Medulla oblongata (tissue), 1 donor: ENCODE measurements at regions not wholly inside any gene's neighbourhood (a gene's known extent, or its start where the extent isn't known, plus 50 kb on each side); places are given as distances from the start of the nearest gene placed in this dataset.
A peak's percentile ranks its signal among the peaks of the same experiment; 100 is the strongest.
"Not testable (repeated sequence)": the region's sequence is repeated elsewhere in the genome, so short reads cannot be mapped to it uniquely, and the experiment has no call there.

Experiments
- DNase-seq: peaks from one replicate; pipeline ENCODE4 v3.0.0-alpha.2; 2015; ENCODE audit errors: extremely low spot score

GRCh38 chrX:5305452-5305851, 923.2 kb downstream of the NLGN4X start:
- no peak for DNase-seq

DNA sequence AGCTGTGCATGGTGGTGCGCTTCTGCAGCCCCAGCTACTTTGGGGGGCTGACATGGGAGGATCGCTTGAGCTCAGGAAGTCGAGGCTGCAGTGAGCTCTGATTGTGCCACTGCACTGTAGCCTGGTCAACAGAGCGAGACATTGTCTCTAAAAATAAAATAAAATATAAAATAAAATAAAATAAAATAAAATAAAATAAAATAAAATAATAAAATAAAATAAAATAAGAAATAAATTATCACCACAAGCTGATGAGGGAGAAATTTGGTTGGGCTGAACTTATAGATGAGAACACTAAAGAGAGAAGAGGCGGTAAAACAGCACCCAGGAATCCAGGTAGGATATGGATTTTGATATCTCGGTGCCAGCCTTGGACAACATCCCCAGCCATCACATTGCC, 933.7 kb downstream of the NLGN4X start:
- no peak for DNase-seq

DNA sequence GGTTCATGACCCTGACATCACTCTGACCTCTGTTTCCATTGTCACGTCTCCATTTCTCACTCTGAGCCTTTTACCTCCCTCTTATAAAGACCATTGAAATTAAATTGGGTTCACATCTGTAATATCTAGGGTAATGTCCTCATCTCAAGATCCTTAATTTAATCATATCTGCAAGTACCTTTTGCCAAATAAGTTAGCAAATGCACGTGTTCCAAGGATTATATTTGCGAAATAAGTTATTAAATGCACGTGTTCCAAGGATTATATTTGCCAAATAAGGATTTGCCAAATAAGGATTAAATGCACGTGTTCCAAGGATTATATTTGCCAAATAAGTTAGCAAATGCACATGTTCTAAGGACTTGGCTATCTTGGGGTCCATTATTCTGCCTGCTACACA, 938.0 kb downstream of the NLGN4X start:
- DNase-seq: no peak

- not testable (repeated sequence) for DNase-seq
Observed at GRCh38 chrX:5289949-5290348, 938.7 kb downstream of the NLGN4X start.

GRCh38 chrX:5278908-5279307, 949.8 kb downstream of the NLGN4X start:
- no peak for DNase-seq

DNA sequence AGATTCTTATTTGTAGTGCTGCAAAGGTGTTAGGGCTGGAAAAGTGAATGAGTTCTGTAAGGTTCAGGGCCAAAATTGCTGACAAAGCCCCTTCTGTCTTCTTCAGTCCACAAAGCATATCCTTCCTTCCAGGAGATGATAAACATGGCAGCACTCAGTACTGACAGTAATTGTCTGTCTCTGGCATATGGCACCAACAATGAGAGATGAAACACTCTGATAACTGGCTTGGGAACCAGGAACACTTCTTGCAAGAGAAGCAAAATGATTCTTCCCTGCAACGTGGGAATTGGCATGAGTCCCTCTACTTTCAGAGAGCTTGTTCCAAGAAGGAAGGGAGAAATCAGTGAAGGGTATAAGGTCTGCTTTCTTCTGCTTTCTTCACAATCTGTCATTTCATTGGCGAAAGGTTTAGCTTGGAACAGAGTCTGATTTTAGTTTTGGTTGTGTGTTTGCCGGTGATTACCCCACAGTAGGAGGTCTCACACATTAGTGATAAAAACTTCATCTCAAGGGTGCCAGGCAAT, 963.3 kb downstream of the NLGN4X start:
- DNase-seq: no peak

- DNase-seq: no peak
Observed at GRCh38 chrX:5250106-5250505, 978.6 kb downstream of the NLGN4X start.

- DNase-seq: no peak
Observed at GRCh38 chrX:5242091-5242790, 986.4 kb downstream of the NLGN4X start.

DNA sequence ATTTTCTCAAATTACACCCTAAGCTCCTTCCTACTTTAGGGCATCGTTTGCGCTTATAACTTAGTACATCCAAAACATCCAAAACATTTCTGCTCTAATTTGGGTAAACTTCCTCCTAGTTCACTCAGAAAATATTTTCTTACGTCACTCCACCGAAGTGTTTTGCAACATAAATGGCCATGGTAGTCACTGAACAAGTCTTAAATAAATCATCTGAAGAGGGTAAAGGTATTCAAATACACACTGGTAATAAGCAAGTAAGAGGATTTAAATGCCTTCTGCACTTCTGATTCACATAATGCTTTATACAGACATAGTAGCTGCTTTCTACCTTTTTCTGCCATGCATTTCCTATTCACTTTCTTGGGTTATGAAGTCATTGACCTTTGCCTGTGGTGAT, 991.9 kb downstream of the NLGN4X start:
- DNase-seq: no peak

DNA sequence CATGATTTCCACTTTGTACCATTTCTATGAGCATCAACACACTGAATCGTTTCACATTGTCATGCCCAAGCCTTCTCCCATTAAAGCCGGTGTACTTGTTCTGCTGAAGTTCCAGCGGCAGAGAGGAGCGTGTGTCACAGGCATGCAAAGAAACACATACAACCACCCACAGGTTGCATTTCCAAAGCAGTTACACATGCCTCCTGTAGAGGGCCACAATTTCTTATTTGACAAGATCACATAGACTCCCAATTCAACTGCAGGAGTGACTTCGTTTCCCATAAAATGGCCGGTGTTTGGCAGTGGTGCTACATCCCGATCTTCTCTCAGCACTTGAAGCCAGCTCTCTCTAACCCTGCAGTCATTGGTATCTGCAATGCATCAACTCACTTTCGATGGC, 992.6 kb downstream of the NLGN4X start:
- DNase-seq: no peak

DNA sequence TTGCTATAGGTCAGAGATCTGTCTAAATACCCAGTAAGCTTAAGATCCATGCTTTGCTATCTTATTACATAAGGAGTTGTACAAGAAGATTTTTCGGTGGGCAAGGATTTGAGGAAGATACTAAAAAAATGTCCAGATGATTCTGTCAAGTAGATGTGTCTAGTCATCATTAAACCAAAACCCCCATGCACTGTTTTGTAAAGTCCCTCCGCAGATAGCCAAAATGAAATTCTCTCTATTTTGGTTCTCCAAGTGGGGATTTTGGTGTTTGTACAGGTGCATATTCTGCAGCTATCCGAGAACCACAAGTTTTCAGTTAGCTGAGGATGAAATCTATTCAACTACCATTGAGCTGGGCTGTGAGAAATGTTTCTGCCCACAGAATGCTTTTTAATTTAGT, 994.8 kb downstream of the NLGN4X start:
- no peak for DNase-seq

- no peak for DNase-seq
Observed at GRCh38 chrX:5220421-5220820, 1008.2 kb downstream of the NLGN4X start.

DNA sequence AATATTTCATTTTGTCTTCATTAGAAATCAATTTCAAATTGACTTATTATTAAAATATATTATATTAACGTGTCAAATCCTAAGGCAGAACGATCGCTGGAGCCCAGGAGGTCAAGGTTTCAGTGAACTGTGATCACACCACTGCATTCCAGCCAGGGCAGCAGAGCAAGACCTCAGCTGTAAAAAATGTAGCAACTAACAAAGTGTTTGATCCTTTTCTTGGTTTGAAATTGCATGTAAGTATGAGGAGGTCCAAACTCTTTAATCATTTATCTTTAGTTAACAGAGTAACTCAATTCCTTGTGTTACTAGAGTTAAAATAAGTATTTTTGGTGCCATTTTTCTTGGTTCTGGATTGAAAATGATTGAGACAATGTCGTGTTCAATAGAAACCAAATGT, 1033.9 kb downstream of the NLGN4X start:
- no peak for DNase-seq

DNA sequence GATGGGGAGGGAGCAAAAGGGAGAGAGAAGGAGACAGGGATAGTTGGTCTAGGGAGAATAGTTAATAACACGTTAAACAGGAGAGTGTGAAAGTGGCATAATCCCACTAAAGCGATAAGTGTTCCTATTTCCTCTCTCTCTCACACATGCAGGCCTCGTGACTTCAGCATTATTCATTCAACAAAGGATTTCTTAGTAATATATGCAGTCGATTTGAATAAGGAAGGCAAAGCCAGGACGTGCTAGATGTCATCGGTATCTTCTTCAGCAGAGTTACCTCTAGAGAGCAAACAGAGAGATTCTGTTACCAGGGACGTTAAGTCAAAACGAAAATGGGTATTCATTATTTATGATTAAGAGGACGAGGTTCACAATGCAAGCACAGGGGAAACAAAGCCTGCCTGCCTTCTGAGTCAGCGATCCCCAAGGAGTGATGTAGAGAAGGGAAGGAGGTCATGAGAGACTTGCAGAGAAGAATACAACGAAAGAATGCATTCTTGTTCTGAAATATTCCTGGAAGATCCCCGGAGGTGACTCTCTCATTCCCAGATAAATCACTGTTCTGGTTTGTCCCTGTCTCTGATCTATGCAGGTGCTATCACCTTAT, 1048.4 kb downstream of the NLGN4X start:
- DNase-seq: no peak

- DNase-seq: no peak
Observed at GRCh38 chrX:5176766-5177165, 1051.9 kb downstream of the NLGN4X start.

DNA sequence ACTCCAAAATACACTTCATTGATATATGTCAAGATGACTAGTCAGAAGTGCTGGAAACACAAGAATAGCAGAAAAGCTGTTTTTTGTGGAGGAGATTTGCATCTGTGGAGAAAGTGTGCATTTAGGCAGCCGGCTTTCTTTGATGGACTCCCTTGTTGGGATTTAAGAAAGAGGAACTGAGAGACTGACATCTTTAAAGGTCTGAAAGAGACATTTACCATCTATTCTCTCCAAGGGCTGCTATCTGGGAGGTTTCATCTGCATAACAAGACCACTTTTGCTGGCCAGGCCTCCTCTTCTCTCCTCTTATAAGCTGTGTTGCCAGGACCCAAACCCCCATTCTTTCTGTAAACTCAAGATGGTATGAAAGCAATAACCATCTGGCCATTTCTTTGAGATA, 1065.0 kb downstream of the NLGN4X start:
- DNase-seq: no peak

DNA sequence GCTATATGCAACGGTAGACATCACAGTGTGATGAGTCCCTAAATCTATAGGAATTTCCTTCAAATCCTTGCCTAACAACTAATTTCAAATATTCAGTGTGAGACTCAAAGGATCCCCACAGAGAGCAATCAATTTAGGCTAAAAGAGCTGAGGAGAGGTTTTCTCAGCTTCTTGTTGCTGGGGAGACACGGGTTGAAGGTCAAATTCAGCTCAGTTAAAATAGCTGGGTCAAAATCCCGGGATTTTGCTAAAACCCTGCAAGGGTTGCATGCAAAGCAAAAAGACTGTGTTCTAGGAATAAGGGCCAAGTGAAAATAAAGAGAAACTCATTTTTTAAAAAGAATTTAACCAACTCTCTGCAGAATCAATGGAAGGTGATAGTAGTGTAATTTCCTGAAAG, 1073.4 kb downstream of the NLGN4X start:
- no peak for DNase-seq

GRCh38 chrX:5145957-5146356, 1082.7 kb downstream of the NLGN4X start:
- no peak for DNase-seq

- DNase-seq: no peak
Observed at GRCh38 chrX:5142644-5143043, 1086.0 kb downstream of the NLGN4X start.

DNA sequence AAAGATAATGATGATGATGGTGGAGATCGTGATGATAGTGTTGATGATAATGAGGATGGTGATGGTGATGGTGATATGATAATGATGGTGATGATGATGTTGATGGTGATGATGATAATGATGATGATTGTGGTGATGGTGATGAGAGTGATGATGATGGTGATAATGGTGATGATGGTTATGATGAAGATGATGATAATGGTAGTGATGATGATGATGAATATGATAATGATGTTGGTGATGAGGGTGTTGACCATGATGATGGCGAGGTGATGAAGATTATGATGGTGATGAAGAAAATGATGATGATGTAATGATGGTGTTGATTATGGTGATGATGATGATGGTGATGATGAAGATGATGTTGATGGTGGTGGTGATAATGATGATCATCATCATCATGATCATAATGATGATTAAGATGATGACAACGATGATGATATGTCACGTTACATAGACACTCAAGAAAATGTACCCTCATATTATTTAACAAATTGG, 1106.4 kb downstream of the NLGN4X start:
- DNase-seq: no peak

GRCh38 chrX:5117816-5118215, 1110.9 kb downstream of the NLGN4X start:
- no peak for DNase-seq

- DNase-seq: peak; percentile 23
Observed at GRCh38 chrX:5113128-5113527, 1115.5 kb downstream of the NLGN4X start.

DNA sequence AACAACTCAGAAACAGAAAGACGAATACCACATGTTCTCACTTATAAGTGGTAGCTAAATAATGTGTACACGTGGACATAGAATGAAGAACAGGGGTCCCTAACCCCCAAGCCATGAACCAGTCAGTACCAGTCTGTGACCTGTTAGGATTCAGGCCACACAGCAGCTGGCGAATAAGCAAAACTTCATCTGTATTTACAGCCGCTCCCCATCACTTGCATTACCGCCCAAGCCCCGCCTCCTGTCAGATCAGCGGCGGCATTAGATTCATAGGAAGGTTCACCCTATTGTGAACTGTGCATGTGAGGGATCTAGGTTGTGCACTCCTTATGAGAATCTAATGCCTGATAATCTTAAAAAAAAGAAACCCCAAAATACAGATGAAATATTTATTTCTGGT, 1128.7 kb downstream of the NLGN4X start:
- DNase-seq: no peak
